Daoy (cell line): ENCODE measurements at regions not wholly inside any gene's neighbourhood (a gene's known extent, or its start where the extent isn't known, plus 50 kb on each side); places are given as distances from the start of the nearest gene placed in this dataset.
"Not testable (repeated sequence)": the region's sequence is repeated elsewhere in the genome, so short reads cannot be mapped to it uniquely, and the experiment has no call there.

Source experiments
- DNase-seq: peaks from one replicate; pipeline ENCODE4 v3.0.0-alpha.2; 2015; ENCODE audit warnings: low read depth

- no peak for DNase-seq
These were observed 85.6 kb downstream of the OLFM1 start for GRCh38 chr9:135173066-135173465.

- DNase-seq: no peak
These were observed 86.8 kb downstream of the OLFM1 start for GRCh38 chr9:135174248-135174647.

DNA sequence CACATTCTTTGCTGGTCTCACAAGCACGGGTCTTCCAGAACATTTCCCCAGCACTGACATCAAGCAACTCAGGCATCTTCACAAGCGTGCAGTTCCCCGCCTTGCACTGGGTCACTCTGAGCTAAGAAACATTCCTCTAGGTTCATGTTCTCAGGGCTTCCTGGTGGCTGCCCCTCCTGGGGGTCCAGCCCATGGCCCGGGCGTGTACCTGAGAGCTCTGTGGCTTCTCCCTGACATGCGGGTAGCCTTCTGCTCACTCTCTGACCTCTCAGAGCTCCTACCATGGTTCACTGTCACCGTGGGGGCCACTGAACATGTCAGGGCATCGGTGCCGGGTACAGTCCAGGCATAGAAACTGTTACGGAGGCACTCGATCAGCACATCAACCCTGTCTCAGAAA is 87.5 kb downstream of the OLFM1 start:
- DNase-seq: no peak

DNA sequence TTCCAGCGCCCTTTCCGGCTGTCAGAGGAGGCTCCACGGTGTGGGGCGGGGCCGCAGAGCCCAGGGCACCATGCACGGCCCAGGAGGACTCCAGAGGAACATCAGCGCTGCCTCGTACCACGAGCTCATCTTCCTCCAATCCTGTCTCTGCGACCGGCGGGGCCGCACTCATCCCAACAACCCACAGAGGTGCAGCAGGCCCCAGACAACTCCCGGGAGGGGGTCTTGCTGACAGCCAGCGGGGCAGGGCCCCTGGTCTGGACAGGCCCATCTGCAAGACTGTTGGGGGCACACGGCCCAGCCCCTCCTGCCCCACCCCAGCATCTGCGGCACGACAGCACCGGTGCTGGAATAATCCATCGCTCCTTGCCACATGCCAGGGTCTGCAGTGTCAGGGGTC is 88.8 kb downstream of the OLFM1 start:
- DNase-seq: no peak

- not testable (repeated sequence) for DNase-seq
These were observed 90.1 kb downstream of the OLFM1 start for GRCh38 chr9:135177562-135177961.

GRCh38 chr9:135178498-135178897 is 91.0 kb downstream of the OLFM1 start:
- DNase-seq: no peak

DNA sequence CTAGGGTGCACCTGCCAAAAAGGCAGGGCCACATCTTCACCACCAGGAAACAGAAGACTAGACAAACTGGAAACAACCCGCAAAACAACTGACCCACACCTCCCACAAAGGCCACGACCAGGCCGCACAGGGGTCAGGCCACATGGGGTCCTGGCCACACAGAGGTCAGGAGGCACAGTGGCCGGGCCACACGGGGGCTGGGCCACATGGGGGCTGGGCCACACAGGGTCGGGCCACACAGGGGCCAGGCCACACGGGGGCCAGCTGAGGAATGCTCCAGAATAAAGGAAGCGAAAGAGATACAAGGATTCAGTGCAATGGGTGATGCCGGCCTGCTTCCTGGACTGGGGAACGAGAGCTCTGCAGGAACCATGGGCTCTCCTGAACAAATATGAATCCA is 91.6 kb downstream of the OLFM1 start:
- DNase-seq: no peak

DNA sequence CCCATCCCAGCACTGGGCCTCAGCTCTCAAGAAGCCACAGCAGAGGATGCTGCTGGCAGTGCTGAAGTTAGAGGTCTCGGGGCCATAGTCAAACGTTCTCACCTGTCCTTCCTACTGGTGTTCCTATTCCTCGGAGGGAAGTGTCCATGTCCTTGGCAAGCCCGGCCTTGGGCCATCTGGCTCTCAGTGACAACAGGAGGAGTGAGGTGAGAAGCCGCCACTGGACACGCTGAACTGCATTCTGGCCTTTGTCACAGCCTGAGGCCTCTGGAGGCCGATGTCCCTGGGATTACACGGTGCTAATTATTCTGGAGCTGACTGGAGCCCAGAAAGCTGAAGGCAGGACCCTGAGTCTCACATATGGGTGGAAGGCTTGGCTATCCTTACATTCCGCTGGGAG is 92.5 kb downstream of the OLFM1 start:
- no peak for DNase-seq

GRCh38 chr9:135180586-135180985 is 93.1 kb downstream of the OLFM1 start:
- no peak for DNase-seq

- no peak for DNase-seq
These were observed 93.9 kb downstream of the OLFM1 start for GRCh38 chr9:135181336-135181735.

- DNase-seq: not testable (repeated sequence)
These were observed 94.4 kb downstream of the OLFM1 start for GRCh38 chr9:135181841-135182240.

DNA sequence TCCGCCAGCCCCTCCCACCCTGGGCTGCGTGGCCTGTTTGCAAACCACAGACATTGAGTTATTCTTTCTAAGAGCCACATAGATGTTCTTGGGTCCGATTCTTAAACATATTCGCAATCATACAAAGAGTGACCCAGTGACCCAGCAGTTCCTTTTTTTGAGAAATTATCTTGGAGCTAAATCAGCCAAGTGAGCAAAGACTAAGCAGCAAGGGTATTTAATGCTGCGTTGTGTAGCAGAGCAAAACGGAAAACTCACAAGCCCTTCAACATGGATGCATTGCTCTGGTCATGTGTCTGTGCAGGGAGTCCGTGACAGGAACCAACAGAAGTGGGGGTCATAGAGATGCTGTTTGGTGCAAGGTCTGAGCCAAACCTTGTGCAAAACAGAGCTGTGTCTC is 95.6 kb downstream of the OLFM1 start:
- DNase-seq: no peak

- peak; percentile 46 for DNase-seq
These were observed 96.2 kb downstream of the OLFM1 start for GRCh38 chr9:135183528-135184180.

GRCh38 chr9:135184181-135185053 is 96.9 kb downstream of the OLFM1 start:
- DNase-seq: no peak

DNA sequence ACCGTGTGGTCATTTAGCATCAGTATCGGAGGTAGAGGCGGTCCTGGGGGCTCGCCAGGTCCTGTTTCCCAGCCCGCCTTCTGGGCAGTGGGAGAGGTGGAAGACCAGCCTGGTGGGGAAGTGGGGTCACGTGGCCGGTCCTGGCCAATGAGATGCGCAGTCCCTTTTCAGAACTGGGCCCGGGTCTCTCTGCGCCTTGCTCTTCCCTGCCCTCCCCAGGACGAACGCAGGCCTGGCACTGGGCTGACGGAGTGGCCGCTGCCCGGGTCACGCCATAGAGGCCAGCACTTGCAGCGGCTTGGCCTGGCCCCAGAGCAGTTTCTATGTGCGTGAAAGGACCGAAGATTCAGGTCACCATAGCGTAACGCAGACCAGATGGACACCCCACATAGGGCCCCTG is 97.6 kb downstream of the OLFM1 start:
- no peak for DNase-seq

GRCh38 chr9:135186248-135187164 is 99.0 kb downstream of the OLFM1 start:
- DNase-seq: no peak

DNA sequence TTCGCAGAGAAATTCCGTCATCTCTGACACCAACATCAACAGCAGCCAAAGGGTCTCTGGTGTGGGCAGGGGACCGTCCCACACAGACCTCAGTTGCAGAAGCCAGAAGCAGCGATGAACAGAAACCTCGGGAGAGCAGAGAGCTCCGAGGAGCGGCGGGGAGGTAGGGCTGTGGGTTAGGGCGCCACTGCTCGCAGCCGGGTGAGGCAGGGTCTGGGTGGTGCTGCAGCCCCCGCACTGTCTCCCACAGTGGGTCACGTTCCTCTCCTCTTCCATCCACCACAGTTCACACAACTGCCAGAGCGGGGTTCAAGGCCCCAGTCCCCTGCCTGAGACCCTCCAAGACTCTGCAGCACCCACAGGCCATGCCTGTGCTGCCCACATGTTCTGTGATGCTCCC is 99.9 kb downstream of the OLFM1 start:
- DNase-seq: no peak

GRCh38 chr9:135188681-135189151 is 101.2 kb downstream of the OLFM1 start:
- DNase-seq: no peak

GRCh38 chr9:135189497-135189896 is 102.0 kb downstream of the OLFM1 start:
- DNase-seq: no peak

DNA sequence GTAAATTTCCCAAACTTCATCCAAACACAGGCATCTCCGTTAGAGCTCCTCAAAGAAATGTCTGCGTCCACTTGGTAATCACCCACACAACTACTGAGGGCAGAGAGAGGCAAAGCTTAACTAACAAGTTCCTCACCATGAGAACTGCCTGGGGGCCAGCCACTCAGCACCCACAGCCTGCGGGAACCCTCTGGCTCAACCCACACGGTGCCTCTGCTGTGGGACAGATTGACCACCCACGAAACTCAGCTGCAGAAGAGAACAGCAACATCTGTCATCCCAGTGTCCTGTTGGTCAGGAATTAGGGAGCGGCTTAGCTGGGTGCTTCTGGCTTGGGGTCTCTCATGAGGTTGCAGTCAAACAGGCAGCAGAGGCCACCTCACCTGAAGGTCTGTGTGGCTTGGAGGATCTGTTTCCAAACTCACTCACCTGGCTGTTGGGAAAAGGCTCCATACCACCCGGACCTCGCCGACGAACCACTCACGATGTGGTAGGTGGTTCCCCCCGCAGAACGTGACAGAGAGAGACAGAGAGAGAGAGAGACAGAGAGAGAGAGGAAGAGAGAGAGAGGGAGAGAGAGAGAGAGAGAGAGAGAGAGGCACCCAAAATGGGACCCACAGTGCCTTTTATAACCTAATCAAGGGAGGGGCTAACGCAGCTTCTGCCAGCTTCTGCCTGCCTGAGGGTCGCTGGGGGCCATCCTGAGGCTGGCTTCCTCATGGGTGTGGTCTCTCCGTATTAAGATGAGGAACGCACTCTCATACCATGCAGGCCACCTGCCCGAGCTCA is 103.5 kb downstream of the OLFM1 start:
- no peak for DNase-seq

DNA sequence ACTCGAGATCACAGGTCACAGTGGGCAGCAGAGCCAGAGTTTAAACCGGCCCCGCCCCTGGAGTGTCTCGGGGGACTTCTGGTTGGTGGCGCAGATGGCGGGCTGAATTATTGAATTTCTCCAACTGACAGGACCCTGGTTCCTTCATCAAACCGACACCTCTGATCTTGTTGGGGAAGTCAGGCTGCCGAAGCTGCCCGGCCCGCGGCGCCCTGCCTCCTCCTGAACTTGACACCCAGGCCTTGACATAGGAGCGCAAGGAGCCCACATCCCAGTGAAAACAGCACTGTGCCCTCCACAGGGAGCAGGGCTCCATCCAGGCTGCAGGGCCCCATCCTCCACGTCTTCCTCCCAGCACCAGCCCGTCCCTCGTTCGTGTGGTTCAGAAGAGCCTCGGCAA is 105.2 kb downstream of the OLFM1 start:
- DNase-seq: no peak
